Type B pancreatic cell (in vitro differentiated cells): ENCODE measurements at regions not wholly inside any gene's neighbourhood (a gene's known extent, or its start where the extent isn't known, plus 50 kb on each side); places are given as distances from the start of the nearest gene placed in this dataset.

ENCODE experiments used
- DNase-seq: peaks from one replicate; pipeline ENCODE4 v3.0.0; 2021; ENCODE audit warnings: mixed read lengths; ENCODE audit not compliant: unreplicated experiment; ENCODE audit errors: extremely low spot score
- H3K27ac Mint-ChIP-seq: 2 replicates; pipeline ENCODE4 v1.8.0; 2021; ENCODE audit warnings: mild to moderate bottlenecking, mixed read lengths
- H3K27me3 Mint-ChIP-seq: 2 replicates; pipeline ENCODE4 v1.8.0; 2021; ENCODE audit warnings: mixed read lengths
- H3K36me3 Mint-ChIP-seq: 2 replicates; pipeline ENCODE4 v1.8.0; 2021; ENCODE audit warnings: mixed read lengths
- H3K4me1 Mint-ChIP-seq: one replicate; pipeline ENCODE4 v1.8.0; 2021; ENCODE audit warnings: mixed read lengths; ENCODE audit not compliant: unreplicated experiment
- H3K4me3 Mint-ChIP-seq: 2 replicates; pipeline ENCODE4 v1.8.0; 2021; ENCODE audit warnings: mild to moderate bottlenecking, mixed read lengths
- H3K9me3 Mint-ChIP-seq: 2 replicates; pipeline ENCODE4 v1.8.0; 2021; ENCODE audit warnings: mixed read lengths
- TF ChIP-seq, protein P1 (sequence below): fragments of 200-600 bp; sonication (generic); conservative IDR thresholded peaks from 2 replicates; pipeline ENCODE4 v1.5.0; 2021; ENCODE audit warnings: antibody characterized with exemption, mild to moderate bottlenecking

DNA sequence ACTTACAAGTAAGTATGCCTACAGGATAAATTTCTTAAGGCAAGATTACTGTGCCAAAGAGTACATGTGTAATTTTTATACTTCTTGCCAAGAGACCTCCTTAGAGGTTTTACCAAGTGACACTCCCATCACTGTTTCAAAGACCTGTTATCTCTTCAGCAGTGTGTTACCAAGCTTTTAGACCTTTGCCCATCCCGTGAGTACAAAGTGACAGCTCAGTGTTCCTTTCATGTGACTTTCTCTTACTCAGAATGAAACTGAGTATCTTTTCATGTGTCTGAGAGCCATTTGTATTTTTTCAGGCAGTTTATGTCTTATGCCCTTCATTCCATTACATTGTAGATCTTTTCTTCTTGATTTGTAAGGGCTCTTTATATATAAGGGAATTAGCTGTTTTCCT lies 287.5 kb upstream of the SALL3 start:
- H3K4me3 Mint-ChIP-seq: no peak overlapping the region
- no peak overlapping the region for H3K27ac Mint-ChIP-seq
- TF ChIP-seq, protein P1, sequence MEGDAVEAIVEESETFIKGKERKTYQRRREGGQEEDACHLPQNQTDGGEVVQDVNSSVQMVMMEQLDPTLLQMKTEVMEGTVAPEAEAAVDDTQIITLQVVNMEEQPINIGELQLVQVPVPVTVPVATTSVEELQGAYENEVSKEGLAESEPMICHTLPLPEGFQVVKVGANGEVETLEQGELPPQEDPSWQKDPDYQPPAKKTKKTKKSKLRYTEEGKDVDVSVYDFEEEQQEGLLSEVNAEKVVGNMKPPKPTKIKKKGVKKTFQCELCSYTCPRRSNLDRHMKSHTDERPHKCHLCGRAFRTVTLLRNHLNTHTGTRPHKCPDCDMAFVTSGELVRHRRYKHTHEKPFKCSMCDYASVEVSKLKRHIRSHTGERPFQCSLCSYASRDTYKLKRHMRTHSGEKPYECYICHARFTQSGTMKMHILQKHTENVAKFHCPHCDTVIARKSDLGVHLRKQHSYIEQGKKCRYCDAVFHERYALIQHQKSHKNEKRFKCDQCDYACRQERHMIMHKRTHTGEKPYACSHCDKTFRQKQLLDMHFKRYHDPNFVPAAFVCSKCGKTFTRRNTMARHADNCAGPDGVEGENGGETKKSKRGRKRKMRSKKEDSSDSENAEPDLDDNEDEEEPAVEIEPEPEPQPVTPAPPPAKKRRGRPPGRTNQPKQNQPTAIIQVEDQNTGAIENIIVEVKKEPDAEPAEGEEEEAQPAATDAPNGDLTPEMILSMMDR: no peak
- H3K9me3 Mint-ChIP-seq: no peaks in the 10 kb centered on the region
- DNase-seq: no peak
- no peaks in the 10 kb centered on the region for H3K36me3 Mint-ChIP-seq
- H3K4me1 Mint-ChIP-seq: no peaks in the 10 kb centered on the region
- peaks cover 8% of the 10 kb centered on the region for H3K27me3 Mint-ChIP-seq

DNA sequence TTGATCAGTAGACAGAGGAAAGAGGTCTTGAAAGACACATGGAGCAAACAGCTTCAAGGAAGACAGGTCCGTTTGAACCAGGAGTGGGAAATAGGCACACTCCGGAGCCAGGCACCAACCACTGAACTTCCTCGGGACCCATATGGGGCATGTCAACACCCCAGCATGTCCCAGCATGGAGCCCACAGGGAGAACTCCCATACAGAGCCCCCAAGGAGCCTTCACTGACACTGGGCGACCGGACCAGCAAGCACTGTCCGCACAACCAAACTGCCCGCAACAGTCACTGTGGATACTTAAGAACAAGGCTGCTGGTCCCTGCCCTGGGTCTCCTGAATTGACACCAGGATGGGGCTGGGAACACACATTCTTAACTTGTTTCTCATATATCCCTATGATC lies 286.2 kb upstream of the SALL3 start:
- H3K27ac Mint-ChIP-seq: no peak overlapping the region
- TF ChIP-seq, protein P1: no peak

GRCh38 chr18:78696698-78697435 lies 282.8 kb upstream of the SALL3 start:
- no peak overlapping the region for H3K27ac Mint-ChIP-seq
- peaks cover 27% of the 10 kb centered on the region for H3K27me3 Mint-ChIP-seq
- TF ChIP-seq, protein P1: no peak
- H3K4me3 Mint-ChIP-seq: no peak overlapping the region
- no peaks in the 10 kb centered on the region for H3K9me3 Mint-ChIP-seq
- DNase-seq: no peak
- H3K4me1 Mint-ChIP-seq: no peaks in the 10 kb centered on the region
- no peaks in the 10 kb centered on the region for H3K36me3 Mint-ChIP-seq

More for the DNA sequence above, 286.2 kb upstream of the SALL3 start:
- Mint-ChIP-seq H3K4me3 (no peak overlapping the region), H3K9me3 (no peaks in the 10 kb centered on the region), H3K36me3 (no peaks in the 10 kb centered on the region), H3K27me3 (peaks cover 13% of the 10 kb centered on the region), H3K4me1 (no peaks in the 10 kb centered on the region)
- DNase-seq: peak; percentile 42

DNA sequence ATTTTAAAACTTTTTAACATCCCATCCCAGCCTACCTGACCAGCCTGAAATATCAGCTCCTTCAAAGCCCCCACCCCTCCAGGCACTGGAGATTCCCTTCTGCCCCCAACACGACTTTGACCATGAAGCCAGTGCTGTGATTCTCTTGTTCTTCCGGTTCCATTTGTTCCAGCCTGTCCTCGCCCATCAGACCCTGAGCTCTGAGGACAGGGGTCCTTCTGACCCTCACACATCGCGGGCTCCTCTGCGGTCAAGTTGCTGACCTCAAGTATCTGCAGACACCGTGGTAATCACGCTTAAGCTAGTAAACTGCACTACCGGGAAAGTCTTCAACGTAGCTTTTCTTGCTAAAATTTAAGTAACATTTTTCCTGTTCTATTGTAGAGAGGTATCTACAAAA lies 282.2 kb upstream of the SALL3 start:
- Mint-ChIP-seq H3K27ac (no peak overlapping the region), H3K4me1 (no peaks in the 10 kb centered on the region), H3K4me3 (no peak overlapping the region), H3K36me3 (no peaks in the 10 kb centered on the region), H3K9me3 (no peaks in the 10 kb centered on the region), H3K27me3 (peaks cover 28% of the 10 kb centered on the region)
- TF ChIP-seq, protein P1: no peak
- no peak for DNase-seq

DNA sequence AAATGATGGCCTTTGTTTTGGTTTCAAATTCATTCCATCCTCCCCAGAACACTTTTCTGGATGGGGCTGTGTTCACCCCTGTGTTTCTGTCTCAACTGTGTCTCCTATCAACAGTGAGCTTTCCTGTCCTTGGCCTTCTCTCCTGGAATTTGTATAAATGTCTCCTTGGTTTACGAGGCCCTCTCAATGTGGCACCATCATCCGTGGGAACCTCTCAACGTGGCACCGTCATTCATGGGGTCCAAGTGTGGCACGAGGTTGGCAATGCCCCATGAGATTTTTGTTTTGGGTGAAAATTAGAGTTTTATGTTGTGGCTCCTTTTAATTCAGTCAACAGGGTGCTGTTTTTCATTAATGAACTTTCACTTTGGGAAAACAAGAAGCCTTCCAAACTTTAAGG lies 280.7 kb upstream of the SALL3 start:
- Mint-ChIP-seq H3K27ac (no peak overlapping the region), H3K27me3 (peaks cover 28% of the 10 kb centered on the region), H3K4me3 (no peak overlapping the region), H3K4me1 (no peaks in the 10 kb centered on the region), H3K36me3 (no peaks in the 10 kb centered on the region), H3K9me3 (no peaks in the 10 kb centered on the region)
- TF ChIP-seq, protein P1: no peak
- DNase-seq: no peak
